ENCODE measurements at regions not wholly inside any gene's neighbourhood (a gene's known extent, or its start where the extent isn't known, plus 50 kb on each side); places are given as distances from the start of the nearest gene placed in this dataset.

DNA sequence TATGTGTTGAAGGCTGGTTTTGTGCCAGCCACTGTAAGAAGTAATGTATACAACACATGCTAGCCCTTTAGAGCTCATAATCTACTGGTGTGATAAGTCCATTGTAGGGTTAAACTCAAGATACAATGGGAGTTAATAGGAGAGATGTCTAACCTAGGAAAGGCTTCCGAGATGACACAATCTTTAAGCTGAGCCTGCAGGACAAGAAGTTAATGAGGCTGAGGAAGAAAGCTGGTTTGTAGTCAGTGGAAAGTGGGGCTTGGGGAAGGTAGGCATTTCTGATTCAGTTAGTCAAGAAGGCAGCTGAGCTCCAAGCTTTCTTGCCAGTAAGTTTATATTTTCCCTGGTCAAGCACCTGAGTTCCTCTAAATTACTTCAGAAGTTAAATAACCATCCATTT is 83.0 kb upstream of the TGFBR2 start:
- TF ChIP-seq CTCF (IDR thresholded peaks at IDR 0.05) (no peak), EZH2 (IDR thresholded peaks at IDR 0.05) (no peak)

All from neural progenitor cell (in vitro differentiated cells).